ENCODE measurements at regions not wholly inside any gene's neighbourhood (a gene's known extent, or its start where the extent isn't known, plus 50 kb on each side); places are given as distances from the start of the nearest gene placed in this dataset.
"Not testable (repeated sequence)": the region's sequence is repeated elsewhere in the genome, so short reads cannot be mapped to it uniquely, and the experiment has no call there.

DNA sequence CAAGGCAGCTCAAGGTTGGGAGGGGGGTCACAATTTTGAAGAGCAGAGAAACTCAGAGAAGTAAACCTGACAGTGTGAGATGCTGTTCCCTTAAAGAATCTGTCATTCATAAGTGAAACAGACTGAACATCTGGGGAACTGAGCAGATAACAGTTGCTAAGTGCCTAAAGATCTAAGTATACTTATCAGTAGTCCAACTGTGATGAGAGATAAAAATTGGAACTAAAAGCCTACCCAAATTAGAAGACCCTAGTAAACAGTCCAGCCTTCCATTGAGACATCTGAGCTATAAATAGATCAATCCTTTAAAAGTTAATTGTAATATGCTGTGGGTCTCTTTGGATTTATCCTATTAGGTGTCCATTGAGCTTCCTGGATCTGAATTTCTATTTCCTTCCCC lies 692.8 kb upstream of the ZNF608 start:
- DNase-seq (ENCODE audit: low spot score), result no peak
- TF ChIP-seq, protein P1, sequence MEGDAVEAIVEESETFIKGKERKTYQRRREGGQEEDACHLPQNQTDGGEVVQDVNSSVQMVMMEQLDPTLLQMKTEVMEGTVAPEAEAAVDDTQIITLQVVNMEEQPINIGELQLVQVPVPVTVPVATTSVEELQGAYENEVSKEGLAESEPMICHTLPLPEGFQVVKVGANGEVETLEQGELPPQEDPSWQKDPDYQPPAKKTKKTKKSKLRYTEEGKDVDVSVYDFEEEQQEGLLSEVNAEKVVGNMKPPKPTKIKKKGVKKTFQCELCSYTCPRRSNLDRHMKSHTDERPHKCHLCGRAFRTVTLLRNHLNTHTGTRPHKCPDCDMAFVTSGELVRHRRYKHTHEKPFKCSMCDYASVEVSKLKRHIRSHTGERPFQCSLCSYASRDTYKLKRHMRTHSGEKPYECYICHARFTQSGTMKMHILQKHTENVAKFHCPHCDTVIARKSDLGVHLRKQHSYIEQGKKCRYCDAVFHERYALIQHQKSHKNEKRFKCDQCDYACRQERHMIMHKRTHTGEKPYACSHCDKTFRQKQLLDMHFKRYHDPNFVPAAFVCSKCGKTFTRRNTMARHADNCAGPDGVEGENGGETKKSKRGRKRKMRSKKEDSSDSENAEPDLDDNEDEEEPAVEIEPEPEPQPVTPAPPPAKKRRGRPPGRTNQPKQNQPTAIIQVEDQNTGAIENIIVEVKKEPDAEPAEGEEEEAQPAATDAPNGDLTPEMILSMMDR (IDR thresholded peaks at IDR 0.05; ENCODE audit: borderline replicate concordance, control extremely low read depth, extremely low read depth, insufficient read depth, missing control alignments), result no peak
- in situ Hi-C loops (cut with MboI; ENCODE audit: low sequenced_read_pairs, unreplicated experiment), result no loop called here

DNA sequence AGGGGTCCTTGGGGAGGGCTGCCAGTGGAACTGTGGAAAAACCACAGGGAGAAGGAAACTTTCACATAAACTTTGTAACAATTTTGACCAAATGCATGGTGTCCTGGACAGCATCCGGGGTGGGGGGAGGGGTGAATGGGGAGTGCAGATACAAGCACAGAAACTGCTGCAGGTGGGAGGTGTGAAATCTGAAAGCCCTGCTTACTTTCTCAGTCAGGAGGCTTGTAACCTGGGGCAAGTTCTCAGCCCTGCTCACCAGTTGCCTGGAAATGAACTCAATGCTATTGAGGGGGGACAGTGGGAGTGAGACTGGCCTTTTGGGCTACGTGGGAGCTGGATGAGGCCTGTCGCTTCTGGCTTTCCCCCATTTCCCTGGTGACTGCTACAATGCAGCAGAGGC lies 694.5 kb upstream of the ZNF608 start:
- in situ Hi-C loops (cut with MboI; ENCODE audit: low sequenced_read_pairs, unreplicated experiment), result no loop called here
- DNase-seq (ENCODE audit: low spot score), result no peak
- TF ChIP-seq, protein P1 (IDR thresholded peaks at IDR 0.05; ENCODE audit: borderline replicate concordance, control extremely low read depth, extremely low read depth, insufficient read depth, missing control alignments), result no peak

DNA sequence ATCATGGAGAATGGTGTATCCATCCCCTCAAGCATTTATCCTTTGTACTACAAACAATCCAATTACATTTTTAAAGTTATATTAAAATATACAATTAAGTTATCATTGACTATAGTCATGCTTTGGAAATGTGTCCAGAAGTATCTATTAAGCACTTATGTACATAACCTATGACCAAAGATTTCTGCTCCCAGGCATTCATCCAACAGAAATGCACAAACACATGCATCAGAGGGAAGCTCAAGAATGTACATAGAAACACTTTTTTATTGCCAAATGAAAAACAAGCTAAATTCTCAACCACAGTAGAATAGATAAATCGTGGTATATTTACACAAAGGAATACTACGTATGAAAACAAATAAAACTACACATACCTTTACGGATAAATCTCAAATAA lies 700.5 kb upstream of the ZNF608 start:
- TF ChIP-seq, protein P1 (IDR thresholded peaks at IDR 0.05; ENCODE audit: borderline replicate concordance, control extremely low read depth, extremely low read depth, insufficient read depth, missing control alignments), result no peak
- DNase-seq (ENCODE audit: low spot score), result no peak
- in situ Hi-C loops (cut with MboI; ENCODE audit: low sequenced_read_pairs, unreplicated experiment), result no loop called here

DNA sequence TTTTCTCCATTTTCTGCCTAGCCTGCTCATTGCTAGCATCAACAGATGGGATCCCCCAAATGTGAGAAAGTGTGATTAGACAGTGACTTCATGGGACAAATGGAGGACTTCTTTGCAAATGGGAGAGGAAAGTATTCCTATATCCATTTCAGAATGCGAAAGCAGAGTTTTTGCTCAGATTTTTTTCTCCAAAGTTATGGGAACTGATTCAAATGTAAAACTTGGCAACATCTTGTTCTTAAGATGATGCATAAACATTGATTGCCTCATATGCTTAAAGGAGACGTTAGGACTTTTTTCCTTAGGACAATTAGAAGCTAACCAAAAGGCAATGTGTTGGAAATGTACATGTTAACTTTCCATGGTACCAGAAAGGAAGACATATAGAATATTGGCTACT lies 704.3 kb upstream of the ZNF608 start:
- in situ Hi-C loops (cut with MboI; ENCODE audit: low sequenced_read_pairs, unreplicated experiment), result no loop called here
- TF ChIP-seq, protein P1 (IDR thresholded peaks at IDR 0.05; ENCODE audit: borderline replicate concordance, control extremely low read depth, extremely low read depth, insufficient read depth, missing control alignments), result no peak
- DNase-seq (ENCODE audit: low spot score), result no peak

DNA sequence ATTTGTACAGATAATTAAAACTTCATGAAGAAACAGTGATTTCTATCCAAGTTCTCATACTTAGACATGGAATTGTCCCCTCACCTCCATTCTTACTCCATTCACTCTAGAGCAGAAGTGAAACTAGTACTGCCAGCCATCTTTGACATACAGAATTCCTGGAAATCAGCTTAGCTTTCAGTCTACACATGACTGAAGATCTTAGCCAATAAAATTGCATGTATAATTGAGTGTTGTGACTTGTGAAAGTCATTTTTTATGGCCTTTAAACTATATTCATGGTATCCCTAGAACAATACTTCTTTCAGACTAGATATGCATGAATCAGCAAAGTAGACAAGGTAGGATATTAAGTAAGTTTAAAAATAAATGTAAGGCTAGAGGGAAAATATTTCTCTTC lies 705.2 kb upstream of the ZNF608 start:
- DNase-seq (ENCODE audit: low spot score), result no peak
- TF ChIP-seq, protein P1 (IDR thresholded peaks at IDR 0.05; ENCODE audit: borderline replicate concordance, control extremely low read depth, extremely low read depth, insufficient read depth, missing control alignments), result no peak
- in situ Hi-C loops (cut with MboI; ENCODE audit: low sequenced_read_pairs, unreplicated experiment), result no loop called here

DNA sequence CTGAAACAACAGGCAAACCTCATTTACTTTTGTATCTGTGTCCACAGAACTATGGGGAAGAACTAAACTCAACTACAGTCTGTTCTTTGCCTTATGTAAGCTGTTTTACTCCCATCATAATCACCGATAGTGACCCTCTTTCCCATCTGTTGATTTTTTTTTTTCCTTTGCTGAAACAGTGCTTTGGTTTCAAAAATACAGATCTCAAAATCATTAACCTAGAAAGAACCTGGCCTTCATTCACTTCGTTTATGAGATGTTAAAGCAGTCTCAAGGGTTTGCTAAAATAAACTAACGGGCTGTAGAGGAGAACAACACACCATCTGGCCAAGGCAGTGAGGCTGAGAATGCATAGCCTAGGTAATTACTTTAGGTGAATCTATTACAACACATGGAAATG lies 706.6 kb upstream of the ZNF608 start:
- in situ Hi-C loops (cut with MboI; ENCODE audit: low sequenced_read_pairs, unreplicated experiment), result no loop called here
- TF ChIP-seq, protein P1 (IDR thresholded peaks at IDR 0.05; ENCODE audit: borderline replicate concordance, control extremely low read depth, extremely low read depth, insufficient read depth, missing control alignments), result no peak
- DNase-seq (ENCODE audit: low spot score), result no peak

DNA sequence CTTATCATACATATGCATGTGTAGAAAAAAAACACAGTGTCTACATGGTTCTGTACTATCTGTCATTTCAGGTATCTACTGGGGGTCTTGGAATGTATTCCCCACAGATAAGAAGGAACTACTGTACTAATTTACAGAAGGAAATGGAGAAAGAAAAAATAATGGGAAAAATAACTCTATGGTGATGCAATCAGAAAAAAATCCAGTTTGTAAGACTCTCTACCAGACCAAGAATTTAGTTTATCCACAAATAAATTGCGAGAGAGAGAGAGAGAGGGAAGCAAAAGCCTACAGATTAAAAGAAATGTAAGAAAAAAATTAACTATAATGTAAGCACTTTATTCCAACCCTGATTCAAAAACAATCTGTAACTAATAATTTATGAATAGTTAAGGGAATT lies 708.6 kb upstream of the ZNF608 start:
- in situ Hi-C loops (cut with MboI; ENCODE audit: low sequenced_read_pairs, unreplicated experiment), result no loop called here
- no peak for DNase-seq (ENCODE audit: low spot score)

DNA sequence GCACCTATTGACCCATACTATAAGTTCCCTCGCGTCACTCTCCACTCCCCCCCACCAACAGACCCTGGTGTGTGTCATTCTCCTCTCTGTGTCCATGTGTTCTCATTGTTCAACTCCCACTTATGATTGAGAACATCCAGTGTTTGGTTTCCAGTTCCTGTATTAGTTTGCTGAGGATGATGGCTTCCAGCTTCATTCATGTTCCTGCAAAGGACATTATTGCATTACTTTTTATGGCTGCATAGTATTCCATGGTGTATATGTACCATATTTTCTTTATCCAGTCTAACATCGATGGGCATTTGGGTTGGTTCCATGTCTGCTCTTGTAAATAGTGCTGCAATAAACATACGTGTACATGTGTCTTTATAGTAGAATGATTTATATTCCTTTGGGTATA lies 709.6 kb upstream of the ZNF608 start:
- DNase-seq (ENCODE audit: low spot score); in situ Hi-C loops (cut with MboI; ENCODE audit: low sequenced_read_pairs, unreplicated experiment): not testable (repeated sequence)

More for the DNA sequence above, 708.6 kb upstream of the ZNF608 start:
- TF ChIP-seq, protein P1 (IDR thresholded peaks at IDR 0.05; ENCODE audit: borderline replicate concordance, control extremely low read depth, extremely low read depth, insufficient read depth, missing control alignments), result no peak

Data from GM13976 (cell line).